HFFc6 (cell line): ENCODE measurements at regions not wholly inside any gene's neighbourhood (a gene's known extent, or its start where the extent isn't known, plus 50 kb on each side); places are given as distances from the start of the nearest gene placed in this dataset.

Source experiments
- DNase-seq: peaks from one replicate; pipeline ENCODE4 v3.0.0-alpha.2; 2018
- H3K27ac Mint-ChIP-seq: 2 replicates; pipeline ENCODE4 v1.8.0; 2020; ENCODE audit warnings: mild to moderate bottlenecking, mixed read lengths
- H3K27me3 Mint-ChIP-seq: 2 replicates; pipeline ENCODE4 v1.8.0; 2021; ENCODE audit warnings: mild to moderate bottlenecking, moderate library complexity, mixed read lengths; ENCODE audit not compliant: insufficient read depth
- H3K36me3 Mint-ChIP-seq: 2 replicates; pipeline ENCODE4 v1.8.0; 2021; ENCODE audit warnings: low read depth, mixed read lengths
- H3K4me1 Mint-ChIP-seq: 2 replicates; pipeline ENCODE4 v1.8.0; 2020; ENCODE audit warnings: low read depth, mixed read lengths
- H3K4me3 Mint-ChIP-seq: 2 replicates; pipeline ENCODE4 v1.8.0; 2020; ENCODE audit warnings: mild to moderate bottlenecking, moderate library complexity, mixed read lengths
- H3K9me3 Mint-ChIP-seq: 2 replicates; pipeline ENCODE4 v1.8.0; 2020; ENCODE audit warnings: mild to moderate bottlenecking, mixed read lengths
- TF ChIP-seq, protein P1 (sequence below): fragments of 200-600 bp; sonication (generic); IDR thresholded peaks from 2 replicates; pipeline ENCODE4 v1.5.0; 2021; ENCODE audit warnings: antibody characterized with exemption, mild to moderate bottlenecking

DNA sequence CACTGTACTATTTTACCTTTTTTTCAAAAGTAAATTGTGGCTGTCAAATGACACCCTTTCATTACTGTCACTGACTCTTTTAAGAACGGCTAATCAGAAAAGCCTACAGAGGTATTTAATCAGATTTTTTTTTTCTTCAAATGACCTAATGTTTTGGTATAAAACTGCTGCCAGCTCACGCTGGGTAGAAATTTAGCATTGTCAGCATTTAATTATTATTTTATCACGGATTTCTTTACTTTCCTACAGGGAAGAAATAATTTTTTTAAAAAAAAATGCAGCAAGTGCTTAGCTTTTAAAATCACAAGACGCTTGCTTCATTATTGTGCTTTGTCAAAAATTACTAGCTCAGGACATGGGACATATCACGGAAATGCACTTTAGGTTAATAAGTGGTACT is 149.1 kb upstream of the FOXN3 start:
- Mint-ChIP-seq H3K27ac (no peak overlapping the region), H3K9me3 (no peaks in the 10 kb centered on the region), H3K36me3 (no peaks in the 10 kb centered on the region), H3K4me1 (0 out of 2 replicates have a peak, but pooled peaks cover 5% of the 10 kb centered on the region), H3K27me3 (peaks cover 3% of the 10 kb centered on the region), H3K4me3 (no peak overlapping the region)
- TF ChIP-seq, protein P1, sequence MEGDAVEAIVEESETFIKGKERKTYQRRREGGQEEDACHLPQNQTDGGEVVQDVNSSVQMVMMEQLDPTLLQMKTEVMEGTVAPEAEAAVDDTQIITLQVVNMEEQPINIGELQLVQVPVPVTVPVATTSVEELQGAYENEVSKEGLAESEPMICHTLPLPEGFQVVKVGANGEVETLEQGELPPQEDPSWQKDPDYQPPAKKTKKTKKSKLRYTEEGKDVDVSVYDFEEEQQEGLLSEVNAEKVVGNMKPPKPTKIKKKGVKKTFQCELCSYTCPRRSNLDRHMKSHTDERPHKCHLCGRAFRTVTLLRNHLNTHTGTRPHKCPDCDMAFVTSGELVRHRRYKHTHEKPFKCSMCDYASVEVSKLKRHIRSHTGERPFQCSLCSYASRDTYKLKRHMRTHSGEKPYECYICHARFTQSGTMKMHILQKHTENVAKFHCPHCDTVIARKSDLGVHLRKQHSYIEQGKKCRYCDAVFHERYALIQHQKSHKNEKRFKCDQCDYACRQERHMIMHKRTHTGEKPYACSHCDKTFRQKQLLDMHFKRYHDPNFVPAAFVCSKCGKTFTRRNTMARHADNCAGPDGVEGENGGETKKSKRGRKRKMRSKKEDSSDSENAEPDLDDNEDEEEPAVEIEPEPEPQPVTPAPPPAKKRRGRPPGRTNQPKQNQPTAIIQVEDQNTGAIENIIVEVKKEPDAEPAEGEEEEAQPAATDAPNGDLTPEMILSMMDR: no peak
- DNase-seq: no peak

DNA sequence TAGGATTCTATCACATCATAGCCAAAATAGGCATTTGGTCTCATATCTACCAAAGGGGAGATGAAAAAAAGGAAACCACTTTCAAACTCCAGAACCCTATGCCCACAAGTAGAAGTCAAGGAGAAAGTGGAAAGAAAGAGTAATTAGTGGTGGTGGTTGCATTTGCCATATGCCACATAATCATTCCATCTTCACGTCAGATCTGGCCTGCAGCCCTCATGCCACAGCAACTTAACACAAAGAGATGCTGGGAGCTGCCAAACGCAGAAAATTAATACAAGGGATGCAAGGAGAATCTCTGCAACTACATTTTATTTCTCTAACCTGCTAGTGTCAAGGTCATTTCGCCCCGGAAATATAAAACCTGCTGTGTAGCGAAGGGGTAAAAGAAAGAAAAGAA is 148.6 kb upstream of the FOXN3 start:
- no peak for DNase-seq
- Mint-ChIP-seq H3K9me3 (no peaks in the 10 kb centered on the region), H3K36me3 (peaks cover 3% of the 10 kb centered on the region; the same call in 1 of the 2 replicates), H3K27ac (no peak overlapping the region), H3K27me3 (peaks cover 3% of the 10 kb centered on the region), H3K4me1 (0 out of 2 replicates have a peak, but pooled peaks cover 5% of the 10 kb centered on the region), H3K4me3 (no peak overlapping the region)
- TF ChIP-seq, protein P1: no peak

DNA sequence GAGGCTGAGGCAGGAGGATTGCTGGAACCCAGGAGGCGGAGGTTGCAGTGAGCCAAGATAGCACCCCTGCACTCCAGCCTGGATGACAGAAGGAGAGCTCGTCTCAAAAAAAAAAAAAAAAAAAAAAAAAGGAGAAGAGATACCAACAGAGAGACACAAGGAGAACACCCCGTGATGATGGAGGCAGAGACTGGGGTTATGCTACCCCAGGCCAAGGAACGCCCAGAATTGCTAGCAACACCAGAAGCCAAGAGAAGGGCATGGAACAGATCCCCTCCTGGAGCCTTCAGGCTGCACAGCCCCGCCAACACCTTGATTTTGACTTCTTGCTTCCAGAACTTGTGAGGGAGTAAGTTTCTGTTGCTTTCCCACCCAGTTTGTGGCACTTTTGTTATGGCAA is 148.0 kb upstream of the FOXN3 start:
- no peaks in the 10 kb centered on the region for H3K9me3 Mint-ChIP-seq
- no peak overlapping the region for H3K27ac Mint-ChIP-seq
- H3K27me3 Mint-ChIP-seq: peaks cover 3% of the 10 kb centered on the region
- TF ChIP-seq, protein P1: no peak
- H3K36me3 Mint-ChIP-seq: peaks cover 4% of the 10 kb centered on the region; the same call in 1 of the 2 replicates
- H3K4me3 Mint-ChIP-seq: no peak overlapping the region
- H3K4me1 Mint-ChIP-seq: 0 out of 2 replicates have a peak, but pooled peaks cover 5% of the 10 kb centered on the region
- no peak for DNase-seq

DNA sequence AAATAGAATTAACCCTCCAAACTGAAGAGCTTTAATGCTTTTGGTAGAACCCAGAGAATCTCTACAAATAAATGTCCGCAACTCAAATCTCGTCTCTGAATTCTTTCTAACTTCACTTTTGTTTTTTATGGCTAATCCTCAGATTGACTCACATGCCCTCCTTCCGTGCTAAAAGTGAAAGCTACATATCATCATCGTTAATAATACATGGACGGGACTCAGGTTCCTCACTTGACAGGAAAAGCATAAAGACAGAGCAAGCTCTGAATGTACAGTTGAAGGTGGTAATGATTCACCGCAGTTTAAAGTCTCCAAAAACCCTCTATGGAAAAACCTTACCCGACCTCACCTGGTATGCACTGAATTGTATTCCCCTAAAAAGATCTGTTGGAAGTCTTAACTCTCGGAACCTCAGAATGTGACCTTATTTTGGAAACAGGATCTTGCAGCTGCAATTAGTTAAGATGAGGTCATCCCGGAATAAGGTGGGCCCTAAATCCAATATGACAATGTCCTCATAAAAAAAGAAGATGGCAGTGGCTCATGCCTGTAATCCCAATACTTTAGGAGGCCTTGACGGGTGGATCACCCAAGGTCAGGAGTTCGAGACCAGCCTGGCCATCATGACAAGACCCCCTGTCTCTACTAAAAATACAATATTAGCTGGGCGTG is 147.4 kb upstream of the FOXN3 start:
- no peak for DNase-seq
- H3K9me3 Mint-ChIP-seq: no peaks in the 10 kb centered on the region
- H3K36me3 Mint-ChIP-seq: peaks cover 4% of the 10 kb centered on the region; the same call in 1 of the 2 replicates
- H3K4me1 Mint-ChIP-seq: 0 out of 2 replicates have a peak, but pooled peaks cover 5% of the 10 kb centered on the region
- TF ChIP-seq, protein P1: no peak
- H3K27me3 Mint-ChIP-seq: peaks cover 3% of the 10 kb centered on the region
- H3K27ac Mint-ChIP-seq: no peak overlapping the region
- H3K4me3 Mint-ChIP-seq: no peak overlapping the region

DNA sequence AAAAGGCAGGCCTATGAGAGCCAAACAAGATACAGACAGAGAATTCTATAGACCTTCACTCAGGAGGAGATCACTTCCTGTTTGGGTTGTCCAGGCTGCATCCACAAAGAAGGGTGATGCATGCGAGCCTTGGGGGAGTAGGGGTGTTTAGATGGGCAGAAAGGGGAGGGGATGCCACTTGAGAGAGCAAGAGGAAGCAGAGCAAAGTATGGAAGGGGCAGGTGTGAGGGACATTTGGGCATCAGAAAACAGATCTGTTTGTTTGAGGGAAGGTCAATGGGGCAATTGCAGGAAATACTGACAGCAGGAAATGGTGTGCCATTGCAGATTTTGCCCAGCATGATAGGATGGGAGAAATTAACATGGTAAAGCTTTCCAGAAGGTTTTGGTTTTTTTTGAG is 146.4 kb upstream of the FOXN3 start:
- no peak overlapping the region for H3K27ac Mint-ChIP-seq

More for the DNA sequence above, 146.4 kb upstream of the FOXN3 start:
- Mint-ChIP-seq H3K27me3 (peaks cover 3% of the 10 kb centered on the region), H3K4me3 (no peak overlapping the region), H3K9me3 (no peaks in the 10 kb centered on the region), H3K36me3 (peaks cover 4% of the 10 kb centered on the region; the same call in 1 of the 2 replicates), H3K4me1 (0 out of 2 replicates have a peak, but pooled peaks cover 5% of the 10 kb centered on the region)
- no peak for DNase-seq
- TF ChIP-seq, protein P1: no peak
